GM10266 (cell line): ENCODE measurements at regions not wholly inside any gene's neighbourhood (a gene's known extent, or its start where the extent isn't known, plus 50 kb on each side); places are given as distances from the start of the nearest gene placed in this dataset.

Source experiments
- DNase-seq: peaks from one replicate; pipeline ENCODE4 v3.0.0; 2012; ENCODE audit errors: extremely low spot score
- TF ChIP-seq, protein P1 (sequence below): IDR thresholded peaks from 2 replicates; pipeline ENCODE4 v1.5.1; 2012; ENCODE audit warnings: mild to moderate bottlenecking, low read depth; ENCODE audit not compliant: control insufficient read depth, insufficient read depth; ENCODE audit errors: missing control alignments

DNA sequence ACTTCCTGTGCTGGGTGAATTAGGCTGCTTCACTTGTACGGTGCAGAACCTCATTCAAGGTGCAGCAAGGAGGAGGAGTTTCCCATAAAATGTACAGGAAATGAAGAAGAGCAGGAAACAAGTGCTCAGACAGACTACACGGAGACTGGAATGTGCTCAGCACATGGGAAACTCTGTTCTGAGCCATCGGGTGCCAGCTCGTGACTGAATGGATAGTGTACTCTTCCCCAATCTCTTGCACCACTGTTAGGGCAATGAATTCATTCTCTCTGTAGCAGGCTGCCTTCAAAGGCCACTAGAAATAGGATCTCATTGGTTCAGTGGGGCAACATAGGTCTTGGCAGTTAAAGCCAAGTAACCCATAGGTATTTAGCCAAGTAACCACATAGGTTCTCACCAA, 200.0 kb upstream of the LDB2 start:
- DNase-seq: no peak
- TF ChIP-seq, protein P1, sequence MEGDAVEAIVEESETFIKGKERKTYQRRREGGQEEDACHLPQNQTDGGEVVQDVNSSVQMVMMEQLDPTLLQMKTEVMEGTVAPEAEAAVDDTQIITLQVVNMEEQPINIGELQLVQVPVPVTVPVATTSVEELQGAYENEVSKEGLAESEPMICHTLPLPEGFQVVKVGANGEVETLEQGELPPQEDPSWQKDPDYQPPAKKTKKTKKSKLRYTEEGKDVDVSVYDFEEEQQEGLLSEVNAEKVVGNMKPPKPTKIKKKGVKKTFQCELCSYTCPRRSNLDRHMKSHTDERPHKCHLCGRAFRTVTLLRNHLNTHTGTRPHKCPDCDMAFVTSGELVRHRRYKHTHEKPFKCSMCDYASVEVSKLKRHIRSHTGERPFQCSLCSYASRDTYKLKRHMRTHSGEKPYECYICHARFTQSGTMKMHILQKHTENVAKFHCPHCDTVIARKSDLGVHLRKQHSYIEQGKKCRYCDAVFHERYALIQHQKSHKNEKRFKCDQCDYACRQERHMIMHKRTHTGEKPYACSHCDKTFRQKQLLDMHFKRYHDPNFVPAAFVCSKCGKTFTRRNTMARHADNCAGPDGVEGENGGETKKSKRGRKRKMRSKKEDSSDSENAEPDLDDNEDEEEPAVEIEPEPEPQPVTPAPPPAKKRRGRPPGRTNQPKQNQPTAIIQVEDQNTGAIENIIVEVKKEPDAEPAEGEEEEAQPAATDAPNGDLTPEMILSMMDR: no peak

DNA sequence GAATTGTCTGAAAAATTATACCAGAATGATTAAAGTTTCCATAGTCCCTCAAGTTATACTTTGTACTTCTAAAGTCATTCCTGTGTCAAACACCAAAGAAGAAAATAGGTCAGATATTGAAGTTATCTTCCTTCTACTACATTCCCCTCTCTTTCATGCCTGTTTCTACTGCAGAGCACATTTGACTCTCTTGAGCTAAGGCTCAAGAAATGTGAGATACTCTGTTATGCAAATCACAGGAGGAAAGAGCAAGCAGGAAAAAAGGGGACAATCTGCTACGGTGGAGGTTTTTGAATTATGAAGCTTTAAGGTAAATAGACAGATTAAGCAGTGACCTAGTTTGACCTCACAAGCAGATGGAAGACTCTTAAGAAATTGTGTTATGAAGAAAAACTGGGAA, 198.9 kb upstream of the LDB2 start:
- no peak for DNase-seq
- TF ChIP-seq, protein P1: no peak

DNA sequence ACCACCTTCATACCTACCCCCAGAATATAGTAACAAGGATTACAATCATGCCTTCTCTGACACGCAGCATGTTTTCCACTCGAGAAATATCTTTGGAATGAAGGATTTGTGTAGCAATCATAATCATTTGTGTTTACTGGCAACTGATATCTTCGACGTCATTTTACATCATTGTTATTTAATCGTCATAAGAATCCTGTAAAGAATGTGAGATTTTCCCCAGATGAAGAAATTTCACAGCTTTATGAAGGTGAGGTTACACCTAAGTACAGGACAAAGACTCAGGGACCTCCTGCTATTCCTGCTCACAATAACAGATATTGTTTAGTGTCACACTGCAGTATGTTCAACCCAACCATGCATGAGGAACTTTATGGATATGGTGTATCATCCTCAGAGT, 198.2 kb upstream of the LDB2 start:
- TF ChIP-seq, protein P1: no peak
- DNase-seq: no peak

DNA sequence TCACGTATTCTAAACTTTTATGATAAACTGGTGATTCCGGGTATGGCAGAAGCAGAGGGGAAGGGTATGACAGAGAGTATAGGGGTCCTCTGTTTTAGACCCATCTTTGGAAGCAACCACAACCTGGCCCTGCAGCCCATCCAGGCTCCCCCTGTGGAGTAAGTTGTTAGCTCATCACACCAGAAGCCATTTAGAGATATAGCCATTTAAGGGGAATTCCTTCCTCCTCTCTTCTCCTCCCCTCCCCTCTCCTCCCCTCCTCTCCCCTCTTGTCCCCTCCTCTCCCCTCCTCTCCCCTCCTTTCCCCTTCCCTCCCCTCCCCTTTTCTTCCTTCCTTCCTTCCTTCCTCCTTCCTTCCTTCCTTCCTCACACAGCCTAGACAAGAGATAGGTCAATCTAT, 197.3 kb upstream of the LDB2 start:
- TF ChIP-seq, protein P1: no peak
- no peak for DNase-seq

DNA sequence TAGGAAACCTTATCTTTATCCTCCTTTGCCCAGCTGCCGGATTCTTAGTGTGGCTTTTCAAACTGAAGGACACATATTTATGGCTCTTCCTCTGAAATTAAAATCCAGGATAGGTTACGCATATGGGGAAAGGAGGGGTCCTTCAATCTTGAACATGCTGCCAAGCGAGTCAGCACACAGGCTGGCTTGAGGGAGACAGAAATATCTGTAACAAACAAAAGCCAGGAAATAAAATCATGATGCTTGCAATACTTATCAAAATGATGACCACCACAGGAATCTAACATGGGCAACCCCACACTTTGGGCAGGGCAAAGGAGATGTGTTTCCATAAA, 196.4 kb upstream of the LDB2 start:
- TF ChIP-seq, protein P1: no peak

DNA sequence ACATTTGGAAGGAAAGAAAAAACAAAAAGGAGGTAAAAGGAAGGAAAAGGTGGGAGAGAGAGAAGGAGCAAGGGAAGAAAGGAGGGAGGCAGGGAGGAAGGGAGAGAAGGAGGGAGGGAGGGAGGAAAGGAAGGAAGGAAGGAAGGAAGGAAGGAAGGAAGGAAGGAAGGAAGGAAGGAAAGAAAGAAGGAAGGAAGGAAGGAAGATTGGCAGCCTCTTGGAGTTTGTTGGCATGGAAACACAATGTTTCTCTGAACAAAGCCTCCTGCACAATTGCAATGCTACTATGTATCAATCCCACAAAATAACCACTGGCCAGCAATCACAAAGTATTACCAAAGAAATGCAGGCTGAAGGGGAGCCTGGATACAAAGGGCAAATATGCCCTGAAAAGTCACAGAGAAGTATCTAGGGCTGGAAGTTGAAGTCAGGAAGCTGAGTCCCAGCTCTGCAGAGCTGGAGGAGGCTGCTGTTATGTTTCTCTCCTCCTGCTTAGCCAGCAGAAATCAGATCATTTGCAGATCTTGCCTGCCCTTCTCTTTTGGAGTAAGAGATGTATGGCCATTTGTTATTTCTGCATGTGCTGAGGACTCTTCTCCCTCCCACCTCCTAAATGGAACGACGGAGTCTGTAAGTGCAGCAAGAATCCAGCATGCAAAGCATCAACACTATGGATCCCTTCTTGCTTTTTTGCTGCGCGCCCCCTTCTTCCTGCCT, 195.9 kb upstream of the LDB2 start:
- TF ChIP-seq, protein P1: no peak
- DNase-seq: no peak

More for the DNA sequence above, 196.4 kb upstream of the LDB2 start:
- no peak for DNase-seq

DNA sequence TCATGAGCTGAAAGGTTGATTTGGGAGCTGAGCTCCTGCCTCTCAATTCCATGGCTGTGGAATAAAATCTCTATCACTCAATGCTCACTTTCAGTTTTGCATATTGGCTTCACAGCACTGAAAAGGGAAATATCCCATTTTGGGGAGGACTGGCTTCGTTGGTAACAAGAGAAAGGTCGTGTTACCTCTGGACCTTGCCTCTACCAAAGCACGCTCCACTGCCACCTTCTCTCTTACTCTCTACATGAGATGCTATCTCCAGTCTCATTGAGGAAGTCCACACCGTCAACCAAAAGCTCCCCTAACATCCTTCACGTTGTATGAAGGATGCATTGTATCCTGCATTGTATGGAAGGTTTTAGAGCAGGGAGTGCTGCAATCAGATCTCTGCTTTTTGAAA, 195.0 kb upstream of the LDB2 start:
- TF ChIP-seq, protein P1: no peak
- no peak for DNase-seq
